Caki2 (cell line): ENCODE measurements at regions not wholly inside any gene's neighbourhood (a gene's known extent, or its start where the extent isn't known, plus 50 kb on each side); places are given as distances from the start of the nearest gene placed in this dataset.

Experiments
- DNase-seq: peaks from one replicate; pipeline ENCODE4 v3.0.0-alpha.2; 2015; ENCODE audit warnings: low read depth
- in situ Hi-C: cut with HindIII; loops from 2 replicates; pipeline ENCODE4 v1.10.0; 2016; ENCODE audit warnings: low sequenced_read_pairs, low pct_unique_long_range_greater_than_20kb, mixed read lengths

DNA sequence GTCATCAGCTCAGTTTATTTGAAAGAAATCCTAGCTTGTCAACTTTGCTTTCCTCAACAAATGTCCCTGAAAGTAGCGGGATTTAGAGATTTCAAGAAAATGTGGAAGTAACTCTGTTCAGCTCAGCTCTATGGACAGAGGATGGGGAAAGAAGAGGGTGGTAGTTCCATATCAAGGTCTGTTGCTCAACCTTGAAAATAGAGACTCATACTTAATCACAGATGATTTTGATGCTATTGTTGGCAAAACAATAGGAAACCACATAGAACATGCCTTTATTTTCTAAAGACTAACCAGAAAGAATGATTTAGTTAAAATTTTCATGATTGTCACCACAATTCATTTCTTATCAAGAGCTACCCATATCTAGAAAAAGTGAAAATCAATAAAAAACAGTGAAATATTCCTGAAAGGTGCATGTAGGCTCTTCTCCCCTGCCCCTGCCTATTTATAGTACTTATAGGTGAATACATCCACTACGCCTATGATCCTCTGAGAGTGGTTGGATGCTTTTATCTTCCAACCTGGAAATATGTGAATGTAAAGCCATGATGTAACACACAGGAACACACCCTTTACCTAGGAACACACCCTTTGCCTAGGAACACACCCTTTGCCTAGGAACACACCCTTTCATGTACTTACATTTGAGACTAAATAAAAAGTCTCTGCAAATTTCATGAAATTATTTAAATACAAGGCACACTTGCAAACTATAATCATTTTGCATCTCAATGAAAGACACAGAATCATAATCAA is 65.8 kb downstream of the ETAA1 start:
- in situ Hi-C loops, result no loop called here
- DNase-seq, result peak; percentile 40

DNA sequence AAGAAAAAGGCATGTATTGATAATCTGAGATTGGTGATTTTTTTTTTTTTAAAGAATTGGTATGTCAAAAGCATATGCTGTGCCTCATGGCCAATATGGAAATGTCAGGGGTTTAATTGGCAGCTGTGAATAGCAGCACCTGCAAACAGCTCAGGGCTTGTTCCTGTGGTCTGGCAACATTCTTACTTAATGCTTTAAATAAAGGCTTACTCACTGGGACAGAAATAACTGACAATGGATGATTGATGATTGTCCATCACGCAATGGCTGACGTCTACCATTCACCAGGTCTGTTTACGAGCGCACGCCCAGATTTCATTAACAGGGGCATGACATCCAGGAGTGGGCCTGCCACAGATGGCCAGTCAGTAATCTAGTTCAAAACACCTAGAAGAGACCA is 66.7 kb downstream of the ETAA1 start:
- in situ Hi-C loops, result no loop called here
- peak; percentile 88 for DNase-seq

DNA sequence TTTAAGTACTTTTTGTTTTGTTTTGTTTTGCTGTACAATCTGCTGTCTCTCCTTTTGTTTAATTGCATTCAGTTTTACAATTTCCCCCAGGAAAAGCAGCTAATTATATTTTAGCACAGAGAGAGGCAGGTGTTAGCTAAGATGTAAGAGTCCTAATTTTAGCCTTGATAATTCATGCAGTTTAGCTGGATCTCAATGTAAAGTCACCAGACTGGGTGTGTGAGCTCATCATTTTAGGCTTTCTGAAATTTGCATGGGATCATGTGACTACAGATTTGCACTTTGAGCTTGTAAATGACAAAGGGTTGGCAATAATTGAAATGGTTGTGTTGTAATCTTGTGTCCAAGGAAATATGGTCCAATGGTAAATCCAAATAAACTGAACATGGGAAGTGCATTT is 68.5 kb downstream of the ETAA1 start:
- in situ Hi-C loops, result no loop called here

DNA sequence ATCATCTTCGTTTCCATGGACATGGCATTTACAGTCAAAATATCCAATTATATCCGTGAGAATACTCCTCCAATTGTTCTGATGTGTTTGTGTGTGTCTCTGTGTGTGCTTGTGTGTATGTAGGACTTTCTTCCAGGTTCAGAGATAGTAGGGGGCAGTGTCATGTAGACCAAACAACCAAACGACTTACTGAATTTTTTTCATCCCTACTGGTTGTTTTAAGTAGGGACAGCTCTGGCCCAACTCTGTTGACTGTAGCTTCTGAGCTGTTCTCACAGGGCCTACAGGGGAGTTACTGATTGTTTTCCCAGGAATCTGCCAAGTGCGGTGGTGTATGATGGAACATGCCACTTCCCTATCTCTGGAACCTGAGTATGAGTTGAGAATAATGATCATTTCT is 69.6 kb downstream of the ETAA1 start:
- in situ Hi-C loops, result no loop called here
- DNase-seq, result no peak

More for the DNA sequence above, 68.5 kb downstream of the ETAA1 start:
- no peak for DNase-seq

DNA sequence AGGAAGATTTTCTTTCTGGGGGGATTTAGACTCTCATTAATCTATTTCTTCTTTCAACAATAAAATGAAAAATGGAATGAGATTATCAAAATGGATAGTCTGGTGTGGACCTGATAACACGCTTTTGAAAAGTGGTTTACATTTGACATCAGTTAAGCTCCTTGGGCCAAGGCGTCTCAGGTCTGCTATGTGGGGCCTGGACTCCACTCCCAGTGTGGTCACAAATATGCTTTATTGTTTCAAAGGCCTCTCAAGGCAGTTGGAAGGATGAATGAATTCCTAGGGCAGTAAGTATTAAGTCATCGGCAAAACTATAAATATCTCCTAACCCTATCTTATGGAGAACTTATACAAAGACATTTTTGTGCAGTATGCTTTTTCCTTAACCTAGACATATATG is 74.5 kb downstream of the ETAA1 start:
- no peak for DNase-seq
- in situ Hi-C loops, result no loop called here

DNA sequence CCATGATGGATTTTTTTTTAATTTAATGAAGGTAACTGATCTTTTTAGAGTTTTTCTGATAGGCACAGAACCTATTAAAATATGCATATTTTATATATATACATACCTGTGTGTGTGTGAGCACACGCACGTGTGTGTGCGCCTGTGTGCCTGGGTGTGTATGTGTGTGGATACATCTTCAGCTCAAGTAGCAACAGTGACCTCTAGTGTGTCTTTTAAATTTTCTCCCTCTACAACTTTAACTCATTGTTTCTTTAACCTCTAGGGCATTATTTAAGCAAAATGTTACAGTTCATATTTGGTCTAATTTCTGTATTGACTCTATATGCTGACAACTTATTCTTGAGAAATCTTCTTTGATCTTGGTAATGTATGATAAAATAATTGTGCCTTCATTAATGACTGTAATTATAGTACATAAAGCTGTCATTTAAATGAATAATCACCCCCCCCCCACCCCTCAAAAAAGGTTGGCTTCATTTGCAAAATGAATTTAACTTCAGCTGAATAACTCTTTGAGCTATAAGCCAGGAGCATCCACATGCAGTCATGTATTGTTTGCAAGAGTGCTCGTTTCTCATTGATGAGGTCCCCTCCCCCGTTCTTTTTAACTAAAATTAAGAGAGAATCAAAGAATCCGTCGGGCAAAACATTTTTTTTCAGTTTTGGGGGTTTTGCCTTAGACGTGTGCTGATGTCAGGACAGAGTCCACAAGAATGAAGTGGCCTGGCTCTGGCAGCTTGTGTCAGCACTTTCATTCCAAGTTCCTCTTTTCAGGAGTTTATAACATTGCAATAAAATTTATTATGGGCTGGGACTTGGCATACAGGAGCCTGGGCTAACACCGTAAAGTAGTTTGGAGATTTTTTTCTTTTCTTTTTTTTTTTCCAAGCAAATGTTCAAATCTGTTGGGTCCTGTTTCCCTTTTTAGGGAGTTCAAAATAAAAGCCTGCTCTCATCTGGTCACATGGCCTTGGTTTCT is 80.0 kb downstream of the ETAA1 start:
- DNase-seq, result peak; percentile 42
- in situ Hi-C loops, result no loop called here

DNA sequence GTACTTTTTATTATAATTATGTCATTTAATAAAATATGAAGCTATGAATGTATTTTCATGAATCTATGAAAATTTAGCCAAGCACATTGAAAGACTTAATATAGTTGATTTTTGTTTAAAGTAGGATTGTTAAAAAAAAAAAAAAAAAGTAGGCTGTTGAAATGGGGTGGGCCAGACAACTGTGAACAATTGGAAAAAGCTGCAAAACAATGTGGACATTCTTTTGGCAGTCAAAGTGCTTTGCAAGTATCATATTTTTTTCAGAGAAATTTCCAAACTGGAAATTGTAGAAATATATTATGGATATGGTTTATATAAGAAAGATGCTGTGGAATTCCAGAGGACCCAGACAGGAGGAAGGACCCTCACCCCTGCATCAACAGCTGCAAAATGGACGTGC is 82.1 kb downstream of the ETAA1 start:
- no peak for DNase-seq
- in situ Hi-C loops, result no loop called here

DNA sequence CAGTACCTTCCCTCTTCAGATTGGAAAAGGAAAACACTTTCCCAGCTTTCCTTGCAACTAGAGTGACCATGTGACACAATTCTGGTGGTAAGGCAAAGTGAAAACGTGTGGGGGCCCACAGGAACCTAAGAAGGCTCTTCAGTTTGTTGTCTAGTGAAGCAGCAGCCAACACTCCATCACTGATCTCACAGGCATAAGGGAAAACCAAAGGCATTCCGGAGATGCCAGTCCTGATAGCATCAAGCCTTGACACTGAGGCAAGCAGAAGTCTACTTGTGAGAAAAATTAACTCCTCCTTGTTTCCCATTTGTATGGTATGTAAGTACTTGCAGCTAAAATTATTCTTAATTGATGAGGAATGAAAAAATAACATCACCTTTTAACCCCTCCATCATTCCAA is 88.3 kb downstream of the ETAA1 start:
- in situ Hi-C loops, result no loop called here

DNA sequence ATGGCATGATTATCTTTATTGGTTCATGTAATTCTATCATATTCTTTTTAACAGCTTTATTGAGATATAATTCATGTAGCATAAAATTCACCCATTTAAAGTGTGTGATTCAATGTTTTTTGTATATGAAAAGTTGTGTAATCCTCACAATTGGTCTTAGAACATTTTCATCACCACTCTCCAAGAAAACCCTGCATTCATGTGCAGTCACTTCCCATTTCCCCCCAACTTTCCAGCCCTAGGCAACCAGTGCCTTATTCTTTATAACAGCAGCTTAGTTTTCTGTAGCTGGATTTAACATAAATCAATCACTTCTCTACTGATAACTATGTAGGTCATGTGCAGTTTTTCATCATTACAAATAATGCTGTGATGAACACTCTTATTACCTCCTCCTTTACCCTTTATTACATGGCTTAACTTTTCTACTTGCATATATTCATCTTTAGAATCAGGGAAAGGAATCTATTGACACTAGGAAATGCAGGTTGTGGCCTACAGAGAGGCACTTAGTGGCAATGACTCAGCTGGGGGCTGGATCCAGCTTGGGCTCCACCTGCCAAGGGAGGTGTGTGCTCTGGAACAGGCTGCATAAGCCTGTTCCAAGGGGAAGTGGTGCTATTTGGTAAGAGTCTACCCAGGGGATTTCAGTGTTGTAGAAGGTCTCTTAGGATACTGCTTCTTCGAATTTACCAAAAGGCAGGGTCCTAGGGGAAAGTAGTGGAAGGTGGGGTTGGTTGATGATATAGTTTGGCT is 89.1 kb downstream of the ETAA1 start:
- no peak for DNase-seq
- in situ Hi-C loops, result no loop called here

More for the DNA sequence above, 88.3 kb downstream of the ETAA1 start:
- DNase-seq, result no peak

DNA sequence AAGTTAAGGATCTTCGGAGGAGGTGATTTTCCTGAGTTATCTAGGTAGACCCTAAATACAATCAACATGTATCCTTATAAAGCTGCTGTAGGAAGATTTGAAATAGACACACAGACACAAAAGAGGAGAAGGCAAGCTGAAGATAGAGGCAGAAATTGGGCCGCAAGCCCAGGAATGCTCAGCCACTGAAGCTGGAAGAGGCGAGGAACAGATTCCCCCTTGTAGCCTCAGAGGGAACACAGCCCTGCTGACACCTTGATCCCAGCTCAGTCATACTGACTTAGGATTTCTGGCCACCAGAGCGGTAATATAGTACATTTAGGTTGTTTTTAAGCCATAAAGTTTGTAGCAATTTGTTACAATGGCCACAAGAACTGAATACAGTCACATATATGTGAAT is 90.9 kb downstream of the ETAA1 start:
- in situ Hi-C loops, result no loop called here
- no peak for DNase-seq

DNA sequence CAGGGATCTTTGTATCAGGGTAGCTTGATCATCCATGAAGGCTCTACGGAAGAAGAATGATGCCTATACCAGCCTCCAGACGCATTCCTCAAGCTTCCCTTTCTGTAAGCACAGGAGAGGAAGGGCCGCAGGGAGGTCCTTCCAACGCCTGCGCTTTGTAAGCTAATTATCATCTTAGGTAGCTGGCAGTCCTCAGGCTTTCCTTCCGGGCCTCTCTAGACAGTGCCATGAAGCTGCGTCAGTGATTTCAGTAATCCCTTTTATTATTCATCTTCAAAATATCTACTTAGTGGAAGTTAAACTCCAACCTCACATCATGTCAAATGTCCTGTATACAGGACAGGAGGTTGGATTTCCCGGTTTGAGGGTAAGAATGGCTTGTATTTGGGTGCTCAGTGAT is 92.3 kb downstream of the ETAA1 start:
- no peak for DNase-seq
- in situ Hi-C loops, result no loop called here

DNA sequence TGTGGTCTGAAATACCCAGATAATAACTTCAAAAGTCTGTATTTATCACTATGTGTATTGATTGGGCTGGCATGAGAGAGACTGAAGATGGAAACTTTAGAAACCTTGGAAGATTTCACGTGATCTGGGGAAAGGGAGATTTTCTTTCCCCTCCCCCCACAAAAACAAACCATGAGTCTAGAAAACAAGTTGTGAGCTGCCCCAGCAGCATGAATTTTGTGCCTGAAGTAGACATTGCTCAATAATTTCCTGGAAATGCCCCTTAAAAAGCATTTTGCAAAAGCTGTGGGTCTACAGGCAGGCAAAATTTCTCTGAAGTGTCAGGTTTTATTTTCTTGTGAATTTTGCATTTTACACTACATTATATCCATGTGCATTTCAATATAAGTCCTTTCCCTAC is 101.8 kb downstream of the ETAA1 start:
- in situ Hi-C loops, result no loop called here
- DNase-seq, result no peak

DNA sequence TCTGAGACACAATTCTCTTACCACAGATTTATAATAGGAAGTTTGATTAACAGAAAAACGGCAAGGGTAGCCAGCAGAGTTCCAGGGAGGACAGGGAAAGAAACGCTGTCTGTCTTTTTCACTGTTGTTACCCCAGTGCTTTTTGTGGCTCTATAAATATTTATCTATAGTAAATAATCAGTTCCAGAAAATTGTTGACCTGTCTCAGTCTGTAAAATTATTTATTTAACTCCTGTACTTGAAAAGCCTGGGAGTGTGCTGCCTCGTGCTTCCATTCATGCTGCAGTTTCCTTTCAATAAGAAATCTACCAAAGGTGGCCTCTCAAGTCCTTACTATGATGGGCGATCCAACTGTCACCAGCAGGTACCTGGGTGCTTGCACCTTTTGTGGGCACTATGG is 102.9 kb downstream of the ETAA1 start:
- in situ Hi-C loops, result no loop called here
- no peak for DNase-seq

DNA sequence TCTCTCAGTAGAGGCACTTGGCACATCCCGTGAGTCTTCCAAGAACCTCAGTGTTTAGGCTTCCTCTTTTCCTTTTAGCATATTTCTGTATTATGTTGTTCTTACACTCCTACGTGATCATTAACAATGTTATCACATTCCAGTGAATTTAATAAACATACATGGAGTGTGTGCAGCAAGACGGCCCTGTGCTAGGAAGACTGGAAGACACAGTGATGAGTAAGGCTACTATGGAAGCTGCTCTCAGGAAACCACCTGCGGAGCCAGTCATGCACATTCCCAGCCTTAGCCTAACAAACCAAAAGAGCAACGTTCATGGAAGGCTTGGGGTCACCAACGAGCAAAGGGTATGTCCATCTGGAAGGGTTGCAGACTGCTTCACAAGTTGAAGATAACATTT is 103.4 kb downstream of the ETAA1 start:
- no peak for DNase-seq
- in situ Hi-C loops, result no loop called here

DNA sequence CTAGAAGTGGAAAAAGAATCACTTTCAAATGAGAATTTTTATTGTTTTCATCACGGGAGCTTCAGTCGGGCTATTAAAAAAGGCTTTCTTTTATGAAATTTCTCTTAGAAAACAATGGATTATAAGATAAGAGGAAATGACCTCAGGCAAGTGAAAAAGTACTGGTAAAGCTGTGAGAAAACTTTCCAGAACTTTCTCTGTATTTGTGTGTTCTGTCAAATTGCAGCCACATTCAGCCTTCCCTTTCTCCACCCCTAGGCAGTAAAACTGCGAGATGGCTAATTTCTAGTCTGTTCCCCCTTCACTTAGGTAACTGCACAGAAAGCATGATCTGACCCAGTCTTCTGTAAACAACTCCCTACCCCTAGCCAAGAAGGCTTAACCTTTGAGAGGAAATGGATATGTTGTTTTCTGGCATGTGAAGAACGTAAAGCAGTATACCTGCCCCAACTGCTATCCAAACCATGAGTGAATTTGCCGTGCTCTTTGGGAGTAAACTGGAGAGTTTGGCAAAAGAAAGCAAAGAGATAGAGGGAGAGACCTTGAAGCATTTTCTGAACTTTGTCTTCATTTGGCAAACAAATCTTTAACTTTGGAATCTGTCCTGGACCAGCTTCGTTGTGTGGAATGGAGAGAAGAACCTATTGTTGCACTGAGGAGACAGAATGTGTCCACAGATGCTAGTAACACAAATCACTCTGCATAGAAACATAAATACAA is 105.4 kb downstream of the ETAA1 start:
- in situ Hi-C loops, result no loop called here
- DNase-seq, result no peak

DNA sequence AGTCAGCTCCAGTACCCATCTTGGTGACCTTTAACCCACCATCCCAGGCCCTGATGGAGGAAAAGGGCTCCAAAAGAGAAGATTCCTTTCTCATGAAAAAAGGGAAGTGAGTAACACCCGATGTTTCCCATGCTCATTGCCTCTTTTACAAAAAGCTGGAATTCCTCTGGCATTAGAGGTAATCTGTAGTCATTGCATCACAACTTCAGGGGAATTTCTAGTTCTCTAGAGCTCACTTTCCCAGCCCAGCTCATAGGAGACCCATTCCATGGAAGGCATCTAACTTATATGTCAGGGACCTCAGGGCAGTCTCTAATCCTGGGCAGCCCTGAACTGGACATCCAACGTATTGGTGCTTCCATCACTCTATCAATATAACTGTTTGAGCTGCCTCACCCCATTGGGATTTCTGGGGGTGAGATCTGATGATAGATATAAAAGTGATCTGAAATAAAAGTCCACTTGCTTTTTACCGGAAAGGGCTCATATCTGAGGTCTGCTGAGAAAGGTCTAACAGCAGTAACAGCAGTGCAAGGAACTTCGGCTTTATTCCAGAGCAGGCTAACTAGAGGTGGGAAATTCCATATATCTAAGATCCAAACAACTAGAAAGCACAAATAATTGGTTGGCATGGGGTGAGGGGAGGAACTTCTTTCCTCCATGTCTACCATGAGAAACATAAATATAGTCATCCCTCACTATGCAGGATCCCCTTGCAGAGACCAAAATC is 106.1 kb downstream of the ETAA1 start:
- DNase-seq, result no peak
- in situ Hi-C loops, result no loop called here

DNA sequence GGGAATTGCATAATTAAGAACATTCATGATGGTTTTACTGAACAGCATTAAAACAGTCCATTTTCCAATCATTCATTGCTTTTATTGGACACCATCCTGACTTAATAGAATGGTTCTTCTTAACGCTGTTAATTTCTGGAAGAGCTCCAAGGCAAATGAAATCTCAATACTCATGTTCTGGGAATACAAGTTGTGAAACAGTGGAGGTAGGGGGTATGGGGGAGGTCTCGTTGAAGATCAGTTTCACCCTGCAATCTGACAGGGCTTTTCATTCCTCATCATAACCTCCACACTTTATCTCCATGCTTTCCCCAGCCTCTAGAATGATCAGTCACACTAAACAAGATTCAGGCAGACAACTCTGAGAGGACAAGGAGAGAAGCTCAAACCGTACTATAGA is 113.6 kb downstream of the ETAA1 start:
- no peak for DNase-seq
- in situ Hi-C loops, result no loop called here

DNA sequence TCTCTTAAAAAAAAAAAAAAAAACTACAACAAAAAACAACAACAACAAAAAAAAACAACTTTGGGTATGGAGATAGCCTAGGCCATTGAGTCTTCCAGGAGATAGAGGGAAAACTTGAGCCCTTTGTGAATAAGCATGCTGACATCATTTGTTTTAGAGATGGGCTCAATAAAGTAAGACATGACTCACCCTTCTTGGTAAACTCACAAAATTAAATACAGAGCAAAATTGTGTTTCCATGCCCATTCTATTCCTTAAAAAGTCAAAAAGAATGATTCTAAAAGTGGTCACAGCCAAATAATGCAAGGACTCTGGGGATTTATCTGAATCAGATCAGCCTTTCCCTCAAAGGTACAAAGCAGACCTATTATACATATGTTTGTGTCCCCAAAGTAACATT is 117.4 kb downstream of the ETAA1 start:
- in situ Hi-C loops, result no loop called here
- DNase-seq, result no peak
